Neural crest cell (in vitro differentiated cells): ENCODE measurements at regions not wholly inside any gene's neighbourhood (a gene's known extent, or its start where the extent isn't known, plus 50 kb on each side); places are given as distances from the start of the nearest gene placed in this dataset.

Source experiments
- DNase-seq: peaks from one replicate; pipeline ENCODE4 v3.0.0; 2021; ENCODE audit warnings: low read depth, mixed read lengths, low spot score
- H3K27ac Mint-ChIP-seq: one replicate; pipeline ENCODE4 v1.8.0; 2021; ENCODE audit warnings: mild to moderate bottlenecking, mixed read lengths; ENCODE audit not compliant: unreplicated experiment
- H3K27me3 Mint-ChIP-seq: 2 replicates; pipeline ENCODE4 v1.8.0; 2021; ENCODE audit warnings: low read depth, mild to moderate bottlenecking, mixed read lengths
- H3K36me3 Mint-ChIP-seq: 2 replicates; pipeline ENCODE4 v1.8.0; 2021; ENCODE audit warnings: low read depth, mild to moderate bottlenecking, mixed read lengths
- H3K4me1 Mint-ChIP-seq: 2 replicates; pipeline ENCODE4 v1.8.0; 2021; ENCODE audit warnings: mixed read lengths
- H3K4me3 Mint-ChIP-seq: one replicate; pipeline ENCODE4 v1.8.0; 2021; ENCODE audit warnings: mild to moderate bottlenecking, mixed read lengths
- H3K9me3 Mint-ChIP-seq: 2 replicates; pipeline ENCODE4 v1.8.0; 2021; ENCODE audit warnings: mixed read lengths
- TF ChIP-seq, protein P1 (sequence below): fragments of 200-600 bp; sonication (generic); conservative IDR thresholded peaks from 2 replicates; pipeline ENCODE4 v1.5.0; 2021; ENCODE audit warnings: antibody characterized with exemption, mild to moderate bottlenecking

- H3K36me3 Mint-ChIP-seq = no peaks in the 10 kb centered on the region
- peaks cover 16% of the 10 kb centered on the region for H3K27me3 Mint-ChIP-seq
- TF ChIP-seq, protein P1, sequence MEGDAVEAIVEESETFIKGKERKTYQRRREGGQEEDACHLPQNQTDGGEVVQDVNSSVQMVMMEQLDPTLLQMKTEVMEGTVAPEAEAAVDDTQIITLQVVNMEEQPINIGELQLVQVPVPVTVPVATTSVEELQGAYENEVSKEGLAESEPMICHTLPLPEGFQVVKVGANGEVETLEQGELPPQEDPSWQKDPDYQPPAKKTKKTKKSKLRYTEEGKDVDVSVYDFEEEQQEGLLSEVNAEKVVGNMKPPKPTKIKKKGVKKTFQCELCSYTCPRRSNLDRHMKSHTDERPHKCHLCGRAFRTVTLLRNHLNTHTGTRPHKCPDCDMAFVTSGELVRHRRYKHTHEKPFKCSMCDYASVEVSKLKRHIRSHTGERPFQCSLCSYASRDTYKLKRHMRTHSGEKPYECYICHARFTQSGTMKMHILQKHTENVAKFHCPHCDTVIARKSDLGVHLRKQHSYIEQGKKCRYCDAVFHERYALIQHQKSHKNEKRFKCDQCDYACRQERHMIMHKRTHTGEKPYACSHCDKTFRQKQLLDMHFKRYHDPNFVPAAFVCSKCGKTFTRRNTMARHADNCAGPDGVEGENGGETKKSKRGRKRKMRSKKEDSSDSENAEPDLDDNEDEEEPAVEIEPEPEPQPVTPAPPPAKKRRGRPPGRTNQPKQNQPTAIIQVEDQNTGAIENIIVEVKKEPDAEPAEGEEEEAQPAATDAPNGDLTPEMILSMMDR = no peak
- H3K4me3 Mint-ChIP-seq = no peak overlapping the region
- H3K27ac Mint-ChIP-seq = no peak overlapping the region
- DNase-seq = no peak
- no peaks in the 10 kb centered on the region for H3K9me3 Mint-ChIP-seq
- no peaks in the 10 kb centered on the region for H3K4me1 Mint-ChIP-seq
Measured at GRCh38 chr4:81356621-81357020, 115.1 kb downstream of the RASGEF1B start.

GRCh38 chr4:81355136-81355535 lies 116.6 kb downstream of the RASGEF1B start:
- DNase-seq = no peak
- TF ChIP-seq, protein P1 = no peak

DNA sequence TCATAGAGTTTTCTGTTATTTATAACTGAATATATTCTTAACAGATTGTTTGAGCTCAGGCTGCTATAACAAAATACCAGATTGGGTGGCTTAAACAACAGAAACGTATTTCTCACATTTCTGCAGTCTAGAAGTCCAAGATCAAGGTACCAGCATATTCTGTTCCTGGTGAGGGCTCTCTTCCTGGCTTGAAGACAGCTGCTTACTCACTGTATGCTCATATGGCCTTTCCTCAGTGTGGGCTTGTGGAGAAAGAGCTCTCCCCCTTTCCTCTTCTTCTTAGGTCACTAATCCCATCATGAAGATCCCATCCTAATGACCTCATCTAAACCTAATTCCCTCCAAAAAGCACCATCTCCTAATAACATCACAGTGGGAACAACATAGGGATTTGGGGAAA lies 117.8 kb downstream of the RASGEF1B start:
- no peak for DNase-seq
- H3K27ac Mint-ChIP-seq = no peak overlapping the region
- H3K27me3 Mint-ChIP-seq = peaks cover 13% of the 10 kb centered on the region
- H3K36me3 Mint-ChIP-seq = no peaks in the 10 kb centered on the region
- no peak overlapping the region for H3K4me3 Mint-ChIP-seq
- TF ChIP-seq, protein P1 = no peak
- H3K9me3 Mint-ChIP-seq = no peaks in the 10 kb centered on the region
- H3K4me1 Mint-ChIP-seq = no peaks in the 10 kb centered on the region

More at GRCh38 chr4:81355136-81355535, 116.6 kb downstream of the RASGEF1B start:
- Mint-ChIP-seq H3K27ac (no peak overlapping the region), H3K36me3 (no peaks in the 10 kb centered on the region), H3K9me3 (no peaks in the 10 kb centered on the region), H3K27me3 (peaks cover 13% of the 10 kb centered on the region), H3K4me1 (no peaks in the 10 kb centered on the region), H3K4me3 (no peak overlapping the region)

DNA sequence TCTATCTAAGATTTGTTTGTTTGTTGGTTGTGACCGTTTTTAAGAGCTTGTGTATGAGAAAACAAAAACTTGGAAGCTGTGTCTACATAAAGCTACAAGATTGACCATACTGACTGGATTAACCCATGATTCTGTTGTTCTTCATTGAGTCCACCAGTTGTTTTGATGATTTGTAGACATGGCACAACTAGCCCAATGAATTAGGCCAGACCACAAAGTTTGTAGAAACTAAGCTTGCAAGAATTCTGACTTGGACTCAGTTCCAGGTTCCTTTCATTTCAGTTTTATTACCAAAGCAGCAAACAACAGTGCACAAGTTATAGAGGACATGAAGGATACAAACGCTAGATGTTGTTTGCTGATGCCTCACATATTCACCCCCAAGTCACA lies 119.3 kb downstream of the RASGEF1B start:
- Mint-ChIP-seq H3K9me3 (no peaks in the 10 kb centered on the region), H3K4me3 (no peak overlapping the region), H3K27ac (no peak overlapping the region), H3K27me3 (peaks cover 10% of the 10 kb centered on the region), H3K4me1 (no peaks in the 10 kb centered on the region), H3K36me3 (no peaks in the 10 kb centered on the region)
- TF ChIP-seq, protein P1 = no peak
- DNase-seq = no peak

DNA sequence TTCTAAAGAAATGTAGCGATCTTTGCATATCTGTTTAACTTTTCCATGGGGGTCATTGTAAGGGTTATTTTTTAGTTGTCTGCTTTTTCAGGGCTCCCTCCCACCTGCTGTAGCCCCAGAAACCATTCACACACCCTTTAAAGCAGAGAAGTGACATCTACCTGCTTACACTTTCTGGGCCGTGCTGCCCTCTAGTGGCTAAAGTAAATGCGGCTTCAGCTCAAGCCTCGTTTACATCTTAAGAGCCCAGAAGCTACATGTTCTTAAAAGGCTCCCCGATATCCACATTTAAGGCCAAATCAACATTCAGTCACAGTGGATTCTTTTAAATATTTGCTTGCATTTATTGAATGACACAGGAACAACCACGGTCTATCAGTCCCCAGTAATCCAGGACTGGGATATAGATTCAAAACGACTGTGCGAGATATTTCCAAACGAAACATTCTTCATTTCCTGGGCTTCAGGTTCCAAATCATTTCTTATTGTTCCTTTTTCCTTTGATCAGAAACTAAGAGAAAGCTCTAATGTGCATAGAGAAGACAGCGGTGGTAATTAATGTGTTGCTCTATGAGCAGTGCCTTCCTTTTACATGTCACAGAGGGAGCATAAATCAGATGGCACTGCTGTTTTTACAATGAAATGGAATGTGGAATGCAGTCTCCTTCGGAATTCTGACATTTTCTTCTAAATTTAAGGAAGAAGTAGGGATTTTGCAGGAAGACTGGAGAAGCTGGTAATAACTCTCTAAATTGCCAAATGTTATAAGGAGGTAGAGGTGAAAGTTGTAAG lies 119.9 kb downstream of the RASGEF1B start:
- no peak overlapping the region for H3K27ac Mint-ChIP-seq
- DNase-seq = peak; percentile 63
- TF ChIP-seq, protein P1 = peak; percentile 95
- H3K36me3 Mint-ChIP-seq = no peaks in the 10 kb centered on the region
- H3K4me1 Mint-ChIP-seq = no peaks in the 10 kb centered on the region
- peaks cover 10% of the 10 kb centered on the region for H3K27me3 Mint-ChIP-seq
- H3K4me3 Mint-ChIP-seq = no peak overlapping the region
- H3K9me3 Mint-ChIP-seq = no peaks in the 10 kb centered on the region
